HG03520 (cell line): ENCODE measurements at regions not wholly inside any gene's neighbourhood (a gene's known extent, or its start where the extent isn't known, plus 50 kb on each side); places are given as distances from the start of the nearest gene placed in this dataset.
"Not testable (repeated sequence)": the region's sequence is repeated elsewhere in the genome, so short reads cannot be mapped to it uniquely, and the experiment has no call there.

Experiments used
- ATAC-seq: cut with Tn5 transposase; IDR thresholded peaks from one replicate; pipeline ENCODE4 v1.9.1; 2021; ENCODE audit warnings: mild to moderate bottlenecking, moderate library complexity; ENCODE audit not compliant: unreplicated experiment

DNA sequence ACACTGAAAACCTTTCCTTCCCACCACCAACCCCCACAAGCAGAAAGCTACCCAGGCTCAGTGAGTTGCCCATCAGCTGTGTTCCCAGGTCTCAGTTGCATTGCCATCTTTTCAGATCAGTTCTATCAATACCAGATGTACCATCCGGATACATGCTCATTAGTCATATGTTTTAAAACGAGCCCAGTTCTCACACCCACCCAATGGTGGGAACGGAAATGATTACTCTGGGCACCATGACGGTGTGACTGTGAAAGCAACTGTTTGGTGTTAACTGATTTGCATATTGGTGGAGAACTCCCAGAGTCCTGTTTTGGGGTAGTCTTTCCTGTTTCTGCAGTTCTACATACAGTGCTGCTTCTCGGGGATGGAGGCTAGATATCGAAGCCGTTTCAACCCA is 212.3 kb downstream of the TRIM36 start:
- peak; percentile 91 for ATAC-seq

- ATAC-seq: peak; percentile 45
Measured at GRCh38 chr5:114953565-114953964, 216.1 kb downstream of the TRIM36 start.

- no peak for ATAC-seq
Measured at GRCh38 chr5:114952876-114953275, 216.8 kb downstream of the TRIM36 start.

- ATAC-seq: no peak
Measured at GRCh38 chr5:114949756-114950155, 220.0 kb downstream of the TRIM36 start.

GRCh38 chr5:114948986-114949621 is 220.6 kb downstream of the TRIM36 start:
- ATAC-seq: no peak

GRCh38 chr5:114948363-114948762 is 221.3 kb downstream of the TRIM36 start:
- no peak for ATAC-seq

- ATAC-seq: no peak
Measured at GRCh38 chr5:114940709-114941108, 229.0 kb downstream of the TRIM36 start.

- no peak for ATAC-seq
Measured at GRCh38 chr5:114935490-114935889, 234.2 kb downstream of the TRIM36 start.

DNA sequence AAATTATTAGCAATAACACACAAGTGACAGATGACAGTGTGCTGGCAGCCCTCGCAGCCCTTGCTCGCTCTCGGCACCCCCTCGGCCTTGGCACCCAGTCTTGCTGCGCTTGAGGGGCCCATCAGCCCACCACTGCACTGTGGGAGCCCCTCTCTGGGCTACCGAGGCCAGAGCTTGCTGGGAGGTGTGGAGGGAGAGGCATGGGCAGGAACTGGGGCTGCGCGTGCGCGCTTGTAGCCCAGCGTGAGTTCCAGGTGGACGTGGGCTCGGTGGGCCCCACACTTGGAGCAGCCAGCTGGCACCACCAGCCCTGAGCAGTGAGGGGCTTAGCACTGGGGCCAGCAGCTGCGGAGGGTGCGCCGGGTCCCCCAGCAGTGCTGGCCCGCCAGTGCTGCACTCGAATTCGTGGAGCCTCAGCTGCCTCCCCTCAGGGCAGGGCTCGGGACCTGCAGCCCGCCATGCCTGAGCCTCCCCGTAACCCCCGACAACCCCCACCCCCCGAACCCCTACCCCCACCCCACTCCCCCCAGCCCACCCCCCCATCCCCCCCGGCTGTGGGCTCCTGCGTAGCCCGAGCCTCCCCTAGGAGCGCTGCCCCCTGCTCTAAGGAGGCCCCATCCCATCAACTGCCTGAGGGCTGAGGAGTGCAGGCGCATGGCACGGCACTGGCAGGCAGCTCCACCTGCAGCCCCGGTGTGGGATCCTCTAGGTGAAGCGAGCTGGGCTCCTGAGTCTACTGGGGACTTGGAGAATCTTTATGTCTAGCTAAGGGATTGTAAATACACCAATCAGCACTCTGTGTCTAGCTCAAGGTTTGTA is 240.9 kb downstream of the TRIM36 start:
- ATAC-seq: no peak

DNA sequence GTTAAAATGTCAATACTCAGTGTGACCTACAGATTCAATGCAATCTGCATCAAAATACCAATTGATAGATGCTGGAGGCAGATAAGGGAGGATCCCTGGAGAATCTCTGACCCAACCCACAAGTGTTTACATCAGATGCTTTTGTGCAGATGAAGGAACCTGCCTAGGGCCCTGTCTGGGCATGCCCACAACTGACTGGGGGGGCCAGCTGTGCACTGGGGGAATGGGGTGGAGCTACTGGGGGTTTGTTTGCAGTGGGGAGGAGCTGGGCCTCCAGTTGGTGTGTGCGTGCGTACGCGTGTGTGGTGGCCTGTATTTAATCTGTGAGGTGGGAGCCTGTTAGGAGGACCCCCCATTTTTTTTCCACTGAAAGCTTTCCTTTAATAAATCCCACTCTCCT is 244.9 kb downstream of the TRIM36 start:
- ATAC-seq: no peak

- ATAC-seq: no peak
Measured at GRCh38 chr5:114912189-114912920, 257.4 kb downstream of the TRIM36 start.

- no peak for ATAC-seq
Measured at GRCh38 chr5:114910727-114911126, 259.0 kb downstream of the TRIM36 start.

- no peak for ATAC-seq
Measured at GRCh38 chr5:114909424-114909823, 260.3 kb downstream of the TRIM36 start.

- no peak for ATAC-seq
Measured at GRCh38 chr5:114903767-114904166, 265.9 kb downstream of the TRIM36 start.

DNA sequence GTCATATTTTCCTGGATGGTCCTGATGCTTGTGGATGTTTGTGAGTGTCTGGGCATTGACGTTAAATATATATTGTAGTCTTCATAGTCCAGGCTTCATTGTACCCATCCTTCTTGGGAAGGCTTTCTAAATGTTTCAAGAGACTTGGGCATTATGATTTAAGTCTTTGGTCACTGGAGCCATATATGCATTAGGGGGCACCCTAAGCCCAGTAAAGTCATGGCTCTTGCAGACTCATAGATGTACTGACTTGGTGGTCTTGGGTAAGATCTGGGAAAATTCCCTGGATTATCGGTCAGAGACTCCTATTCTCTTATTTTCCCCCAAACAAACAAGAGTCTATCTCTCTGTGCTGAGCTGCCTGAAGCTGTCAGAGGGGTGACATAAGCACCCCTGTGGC is 271.1 kb downstream of the TRIM36 start:
- ATAC-seq: no peak

DNA sequence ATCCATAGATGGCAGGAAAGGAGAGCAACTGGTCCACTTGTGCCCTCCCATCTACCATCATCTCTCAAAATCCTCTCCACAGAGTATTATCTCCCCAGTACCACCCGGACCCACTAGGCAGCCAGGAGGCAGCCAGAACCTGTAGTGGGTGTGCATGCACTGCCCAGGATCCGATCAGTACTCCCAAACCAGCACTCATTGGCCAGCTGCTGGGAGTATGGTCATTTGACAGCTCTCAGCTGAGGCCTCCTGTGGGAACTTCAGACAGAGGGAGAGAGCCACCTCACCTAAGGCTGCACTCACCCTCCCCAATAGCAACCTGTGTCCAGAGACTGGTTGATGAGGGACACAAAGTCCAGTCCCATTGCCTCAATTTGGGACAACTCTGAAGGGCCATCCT is 286.0 kb downstream of the TRIM36 start:
- ATAC-seq: no peak

GRCh38 chr5:114859438-114859735 is 310.3 kb downstream of the TRIM36 start:
- ATAC-seq: no peak

- ATAC-seq: no peak
Measured at GRCh38 chr5:114858665-114859437, 310.9 kb downstream of the TRIM36 start.

DNA sequence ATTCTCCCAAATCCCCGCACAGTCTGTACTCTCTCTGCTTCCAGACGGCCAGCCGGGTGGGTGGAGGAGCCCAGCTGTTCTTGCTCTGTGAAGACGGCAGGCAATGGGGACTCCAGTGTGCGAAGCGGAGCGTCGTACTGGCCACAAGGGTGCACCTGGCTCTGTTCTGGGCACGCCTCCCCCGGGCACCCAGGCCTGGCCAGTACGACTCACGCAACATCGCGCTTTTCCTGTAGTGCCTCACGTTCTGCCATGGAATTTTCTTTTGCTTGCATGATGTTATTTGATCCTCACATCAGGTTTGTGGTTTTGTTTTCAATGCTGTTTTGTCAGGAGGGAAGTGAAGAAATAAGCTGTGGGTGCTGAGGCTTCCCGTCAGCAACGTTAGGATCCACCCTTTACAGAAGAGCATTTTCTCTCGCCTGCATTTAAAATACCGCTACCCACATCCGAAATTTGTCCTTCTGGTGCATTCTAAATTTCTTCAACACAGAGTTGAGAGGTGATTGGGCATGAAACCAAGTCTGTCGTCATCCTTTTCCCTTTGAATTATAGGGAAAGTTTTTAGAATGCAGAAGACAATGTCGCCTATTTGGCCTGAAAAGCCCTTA is 311.7 kb downstream of the TRIM36 start:
- ATAC-seq: no peak

DNA sequence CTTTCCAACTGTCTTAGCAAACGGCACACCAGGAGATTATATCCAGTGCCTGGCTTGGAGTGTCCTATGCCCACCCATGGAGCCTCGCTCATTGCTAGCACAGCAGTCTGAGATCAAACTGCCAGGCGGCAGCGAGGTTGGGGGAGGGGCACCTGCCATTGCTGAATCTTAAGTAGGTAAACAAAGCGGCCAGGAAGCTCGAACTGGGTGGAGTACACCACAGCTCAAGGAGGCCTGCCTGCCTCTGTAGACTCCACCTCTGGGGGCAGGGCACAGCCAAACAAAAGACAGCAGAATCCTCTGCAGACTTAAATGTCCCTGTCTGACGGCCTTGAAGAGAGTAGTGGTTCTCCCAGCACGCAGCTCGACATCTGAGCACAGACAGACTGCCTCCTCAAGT is 325.0 kb downstream of the TRIM36 start:
- not testable (repeated sequence) for ATAC-seq

DNA sequence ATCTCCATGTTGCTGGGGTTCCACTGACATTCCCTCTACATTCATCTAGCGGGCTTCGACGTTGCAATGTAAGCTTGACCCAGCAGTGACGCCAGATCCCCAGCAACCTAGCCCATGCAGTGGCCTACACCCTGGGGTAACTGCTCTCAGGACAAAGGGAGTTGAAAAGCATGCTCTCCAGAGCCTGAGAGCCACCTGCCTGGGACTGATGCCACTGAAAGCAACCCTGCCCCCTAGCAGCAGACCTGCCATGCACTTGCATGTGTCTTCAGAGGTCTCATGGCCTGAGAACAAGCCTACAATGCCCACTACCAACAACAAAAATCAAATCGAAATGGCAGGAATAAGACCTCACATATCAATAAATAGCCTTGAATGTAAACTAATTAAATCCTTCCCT is 330.3 kb downstream of the TRIM36 start:
- ATAC-seq: no peak
